ENCODE measurements at regions not wholly inside any gene's neighbourhood (a gene's known extent, or its start where the extent isn't known, plus 50 kb on each side); places are given as distances from the start of the nearest gene placed in this dataset.
"Not testable (repeated sequence)": the region's sequence is repeated elsewhere in the genome, so short reads cannot be mapped to it uniquely, and the experiment has no call there.

DNA sequence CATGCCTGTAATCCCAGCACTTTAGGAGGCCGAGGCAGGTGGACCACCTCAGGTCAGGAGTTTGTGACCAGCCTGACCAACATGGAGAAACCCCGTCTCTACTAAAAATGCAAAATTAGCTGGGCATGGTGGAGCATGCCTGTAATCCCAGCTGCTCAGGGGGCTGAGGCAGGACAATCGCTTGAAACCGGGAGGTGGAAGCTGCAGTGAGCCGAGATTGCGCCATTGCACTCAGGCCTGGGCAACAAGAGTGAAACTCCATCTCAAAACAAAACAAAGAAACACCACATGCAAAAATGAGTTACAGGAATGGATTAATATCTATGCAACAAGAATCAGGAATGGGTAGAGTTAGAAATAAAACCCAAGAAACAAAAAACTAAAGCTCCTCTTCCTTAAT, 462.3 kb upstream of the POM121L12 start:
- DNase-seq = not testable (repeated sequence)

DNA sequence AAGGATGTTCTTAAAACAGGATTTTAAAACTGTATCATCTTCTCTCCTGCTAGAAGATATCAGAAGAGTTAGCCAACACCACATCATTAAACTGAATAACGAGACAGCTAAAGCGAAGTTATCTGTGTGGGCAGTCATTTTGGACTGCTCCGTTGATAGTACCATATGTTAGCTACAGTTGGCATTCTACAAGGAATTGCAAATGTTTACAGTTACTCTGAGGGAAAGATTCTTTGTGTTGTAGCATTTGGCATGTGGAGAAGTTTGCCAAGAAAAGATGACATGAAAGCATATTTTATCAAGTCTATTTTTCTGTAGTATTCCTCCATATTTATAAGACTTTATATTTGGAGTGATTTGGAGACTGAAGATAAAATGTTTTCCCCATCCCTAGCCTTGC, 464.4 kb upstream of the POM121L12 start:
- no peak for DNase-seq

DNA sequence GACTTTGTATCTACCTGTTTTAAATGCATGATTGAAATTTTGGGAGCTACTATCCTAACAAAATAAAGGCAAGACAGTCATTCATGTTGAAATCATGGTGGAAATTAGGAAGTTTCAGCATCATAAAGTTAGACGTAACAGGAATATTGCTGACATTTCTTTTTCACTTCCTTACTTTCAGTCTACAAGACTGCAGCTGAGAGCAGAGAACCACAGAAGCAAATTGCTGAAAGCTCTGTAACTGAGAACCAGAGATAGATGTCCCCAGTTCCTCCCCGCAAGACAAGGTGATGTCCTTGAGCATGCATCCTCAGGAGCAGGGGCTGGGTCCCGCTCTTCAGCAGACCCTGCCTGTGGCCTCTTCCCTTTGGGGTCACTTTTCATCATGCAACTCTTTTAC, 466.3 kb upstream of the POM121L12 start:
- no peak for DNase-seq

DNA sequence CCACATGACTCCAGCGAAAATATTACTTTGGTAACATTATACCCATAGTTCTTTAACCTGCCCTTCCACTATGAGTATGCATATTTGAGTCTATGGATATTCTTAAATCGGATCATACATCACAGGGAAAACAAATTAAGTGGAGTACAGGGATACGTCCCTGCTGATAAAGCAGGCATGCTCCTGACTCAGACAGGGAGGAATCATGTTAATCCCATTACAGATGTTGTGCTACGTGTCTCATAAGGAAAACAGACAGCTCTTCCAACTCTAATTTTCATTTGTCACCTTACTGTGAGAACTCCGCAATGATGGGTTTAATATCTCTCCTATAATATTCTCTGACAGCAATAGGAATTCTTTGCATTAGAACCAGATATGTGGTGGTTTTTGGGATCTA, 469.5 kb upstream of the POM121L12 start:
- DNase-seq = no peak

DNA sequence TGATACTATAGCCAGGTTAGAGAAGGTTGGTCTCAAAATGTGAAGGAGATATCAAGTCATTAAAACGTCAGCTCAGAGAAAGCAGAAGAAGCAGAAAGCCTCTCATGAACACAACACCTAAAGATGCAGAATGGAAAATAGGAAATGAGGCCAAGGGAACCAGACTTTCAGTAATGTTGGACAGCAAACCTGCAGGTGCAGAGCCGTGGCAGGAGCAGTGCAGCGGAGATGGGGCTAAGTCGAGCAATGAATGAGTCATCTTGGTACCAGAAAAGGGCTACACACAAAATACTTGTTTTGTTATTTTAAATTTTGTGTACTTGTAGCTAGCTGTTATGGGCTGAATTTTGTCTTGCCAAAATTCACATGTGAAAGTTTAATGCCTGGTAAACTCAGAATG, 479.6 kb upstream of the POM121L12 start:
- DNase-seq = no peak

DNA sequence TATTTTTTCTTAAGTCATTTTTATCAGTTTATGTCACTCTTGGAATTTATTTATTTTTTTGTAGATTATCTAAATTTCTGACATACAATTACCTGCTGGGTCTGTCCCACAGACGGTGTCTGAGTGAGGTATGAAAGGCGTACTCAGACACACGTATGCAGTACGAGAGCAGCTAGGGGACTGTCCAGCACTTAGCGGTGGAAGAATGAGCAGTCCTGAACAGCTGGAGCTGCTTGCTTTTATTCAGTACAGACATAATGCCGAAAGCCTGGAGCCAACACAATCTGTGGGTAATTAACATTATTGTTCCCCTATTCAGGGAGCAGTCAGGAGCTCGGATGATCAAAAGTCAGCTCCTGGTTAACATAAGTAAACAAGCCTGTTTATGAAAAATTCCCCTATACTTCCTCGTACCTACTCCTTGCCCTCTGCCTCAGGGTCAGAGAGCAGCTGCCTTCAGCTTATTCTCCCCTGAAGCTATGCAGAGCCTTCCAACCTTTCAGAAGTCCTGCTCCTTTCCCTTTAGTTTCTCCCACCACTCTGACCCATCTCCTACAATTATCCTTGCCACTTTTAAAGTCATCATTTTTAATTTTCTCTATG, 488.0 kb upstream of the POM121L12 start:
- DNase-seq = no peak

DNA sequence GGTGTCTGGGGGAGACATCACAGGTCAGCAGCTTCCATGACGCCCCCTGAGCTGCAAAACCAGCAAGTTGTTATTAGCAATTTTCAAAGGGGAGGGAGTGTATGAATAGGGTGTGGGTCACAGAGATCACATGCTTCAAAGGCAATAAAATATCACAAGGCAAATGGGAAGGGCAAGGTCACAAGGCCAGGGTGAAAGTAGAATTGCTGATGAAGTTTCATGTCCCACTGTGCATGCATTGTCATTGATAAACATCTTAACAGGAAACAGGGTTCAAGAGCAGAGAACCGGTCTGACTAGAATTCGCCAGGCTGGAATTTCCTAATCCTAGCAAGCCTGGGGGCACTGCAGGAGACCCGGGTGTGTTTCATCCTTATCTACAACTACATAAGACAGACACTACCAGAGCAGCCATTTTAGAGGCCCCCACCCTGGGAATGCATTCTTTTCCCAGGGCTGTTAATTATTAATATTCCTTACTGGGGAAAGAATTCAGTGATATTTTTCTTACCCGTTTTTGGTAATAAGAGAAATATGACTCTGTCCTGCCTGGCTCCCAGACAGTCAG, 494.2 kb upstream of the POM121L12 start:
- not testable (repeated sequence) for DNase-seq

DNA sequence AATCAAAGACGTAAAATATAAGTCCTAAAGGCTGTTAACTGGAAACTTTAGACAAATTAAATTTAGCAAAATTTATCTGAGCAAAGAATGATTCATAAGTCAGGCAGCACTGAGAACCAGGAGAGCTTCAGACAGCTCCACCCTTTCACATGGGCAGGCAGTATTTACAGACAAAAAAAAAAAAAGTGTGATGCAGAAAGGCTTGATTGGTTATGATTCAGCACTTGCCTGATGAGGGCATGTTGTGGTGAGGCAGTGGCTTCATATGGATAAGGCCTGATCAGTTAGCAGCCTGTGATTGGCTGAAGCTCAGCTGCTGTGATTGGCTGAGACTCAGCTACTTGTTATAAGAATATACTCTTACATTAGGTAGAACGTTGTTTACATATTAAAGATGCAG, 495.4 kb upstream of the POM121L12 start:
- DNase-seq = no peak

DNA sequence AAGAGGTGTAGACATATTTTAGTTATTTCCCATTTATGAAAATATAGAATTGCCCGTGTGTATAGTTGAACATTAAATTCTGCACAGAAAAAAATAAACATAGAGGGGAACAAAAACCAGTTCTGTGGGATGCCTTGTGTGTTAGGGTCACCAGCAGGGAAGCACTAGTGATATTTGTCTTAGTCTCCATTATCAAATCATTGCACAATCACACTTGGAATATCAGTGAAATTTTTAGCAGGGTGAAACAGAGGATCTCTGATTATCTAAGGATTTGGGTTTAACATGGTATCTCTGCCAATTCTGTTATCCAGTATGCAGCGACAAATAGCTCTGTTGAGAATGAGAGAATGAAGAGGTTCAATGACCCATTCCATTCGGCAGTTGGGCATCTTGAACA, 496.0 kb upstream of the POM121L12 start:
- DNase-seq = no peak

DNA sequence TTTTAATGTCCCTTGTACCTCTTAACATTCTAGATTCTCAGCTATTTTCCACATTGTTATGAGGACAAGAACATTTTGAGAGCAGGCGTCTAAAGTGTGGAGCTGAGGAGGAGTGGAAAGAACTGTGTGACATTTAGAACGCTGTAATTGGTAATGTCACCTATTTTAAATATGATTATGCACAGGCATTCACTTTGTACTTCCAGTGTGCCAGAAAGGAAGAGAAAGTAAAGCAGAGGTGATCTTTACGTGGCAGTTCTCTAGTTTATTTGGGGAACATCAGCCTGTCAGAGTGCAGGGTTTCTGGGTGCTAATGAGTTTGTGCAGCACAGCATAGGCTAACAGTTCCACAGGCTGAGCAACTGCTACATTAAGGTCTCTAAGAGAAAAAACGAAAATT, 498.4 kb upstream of the POM121L12 start:
- DNase-seq = no peak

DNA sequence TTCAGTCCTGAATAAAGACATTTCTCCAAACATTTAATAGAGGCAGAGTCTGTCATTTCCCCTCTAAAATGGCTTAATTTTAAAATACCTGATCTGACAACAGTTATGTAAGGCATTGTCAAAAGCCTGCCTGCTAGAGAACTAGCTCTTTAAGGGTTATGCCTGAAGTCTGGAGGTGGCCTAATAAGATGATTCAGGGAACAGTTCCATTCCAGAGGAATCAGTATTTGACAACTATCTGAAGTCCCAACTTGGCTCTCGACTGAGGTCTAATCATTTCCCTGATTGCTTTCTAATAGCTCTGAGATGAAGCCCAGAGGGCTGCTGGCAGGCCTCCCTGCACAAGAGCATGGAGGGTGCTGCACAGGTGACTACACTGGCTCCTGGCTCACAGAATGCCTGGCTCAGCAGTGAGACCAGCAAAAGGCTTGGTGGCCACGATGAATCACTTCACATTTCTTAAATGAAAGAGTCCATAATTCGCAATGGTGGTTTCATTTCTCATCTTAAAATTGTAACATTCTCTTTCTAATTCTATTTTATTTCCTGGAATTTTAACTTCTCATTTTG, 509.6 kb upstream of the POM121L12 start:
- no peak for DNase-seq

DNA sequence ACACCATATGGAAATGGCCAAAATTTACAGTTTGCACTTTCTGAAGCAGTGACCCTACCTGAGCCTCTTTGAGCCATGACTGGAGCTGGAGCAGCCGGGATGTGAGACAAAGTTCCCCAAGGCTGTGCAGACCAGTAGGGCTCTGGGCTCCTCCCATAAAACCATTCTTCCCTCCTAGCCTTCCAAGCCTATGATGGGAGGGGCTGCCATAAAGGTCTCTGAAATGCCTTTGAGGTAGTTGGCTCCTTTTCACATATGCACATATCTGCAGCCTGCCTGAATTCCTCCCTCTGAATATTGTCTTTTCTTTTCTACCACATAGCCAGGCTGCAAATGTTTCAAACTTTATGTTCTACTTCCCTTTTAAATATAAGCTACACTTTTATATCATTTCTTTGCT, 516.6 kb upstream of the POM121L12 start:
- DNase-seq = no peak

DNA sequence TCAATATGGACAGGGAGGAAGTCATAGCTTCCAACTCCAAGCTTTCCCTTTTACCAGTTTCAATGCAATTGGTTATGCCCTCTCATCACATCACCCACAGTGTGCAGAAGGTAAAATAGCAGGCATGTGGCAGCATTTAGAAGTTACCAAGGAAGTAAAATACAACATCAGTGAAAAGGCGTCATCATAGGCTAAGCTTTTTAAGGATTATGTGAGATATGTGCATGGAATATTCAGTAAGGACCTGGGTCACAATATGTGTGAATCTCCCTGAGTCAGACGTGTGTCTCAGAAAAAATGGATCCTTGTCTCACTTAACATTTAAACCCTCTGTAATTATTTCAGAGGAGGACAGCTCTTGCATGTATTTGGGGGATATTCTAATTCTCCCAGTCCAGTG, 522.8 kb upstream of the POM121L12 start:
- no peak for DNase-seq

DNA sequence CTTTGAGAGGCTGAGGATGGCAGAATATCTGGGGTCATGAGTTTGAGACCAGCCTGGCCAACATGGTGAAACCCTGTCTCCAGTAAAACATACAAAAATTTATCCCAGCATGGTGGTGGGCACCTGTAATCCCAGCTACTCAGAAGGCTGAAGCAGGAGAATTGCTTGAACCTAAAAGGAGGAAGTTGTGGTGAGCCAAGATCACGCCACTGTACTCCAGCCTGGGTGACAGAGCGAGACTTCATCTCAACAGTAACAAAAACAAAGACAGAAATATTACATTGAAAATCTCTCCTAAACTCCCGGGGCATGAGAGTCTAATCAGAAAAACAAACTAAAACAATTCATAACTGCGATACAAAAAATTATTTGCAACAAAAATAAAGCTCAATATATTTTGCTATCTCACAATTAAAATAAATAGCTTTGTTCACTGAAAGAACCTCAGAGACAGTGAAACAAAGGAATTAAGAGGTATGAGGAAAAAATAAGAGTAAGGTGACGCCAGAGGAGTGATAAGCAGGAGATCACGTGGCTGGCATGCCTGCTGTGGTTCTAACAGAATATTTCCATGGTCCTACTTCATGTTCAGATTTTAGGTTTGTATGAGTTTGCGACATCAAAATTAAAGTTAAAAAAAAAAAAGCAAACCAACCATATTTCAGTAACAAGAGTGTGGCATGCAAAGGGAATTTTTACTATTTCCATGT, 527.7 kb upstream of the POM121L12 start:
- DNase-seq = peak in 1 of 2 donors; percentile 20

DNA sequence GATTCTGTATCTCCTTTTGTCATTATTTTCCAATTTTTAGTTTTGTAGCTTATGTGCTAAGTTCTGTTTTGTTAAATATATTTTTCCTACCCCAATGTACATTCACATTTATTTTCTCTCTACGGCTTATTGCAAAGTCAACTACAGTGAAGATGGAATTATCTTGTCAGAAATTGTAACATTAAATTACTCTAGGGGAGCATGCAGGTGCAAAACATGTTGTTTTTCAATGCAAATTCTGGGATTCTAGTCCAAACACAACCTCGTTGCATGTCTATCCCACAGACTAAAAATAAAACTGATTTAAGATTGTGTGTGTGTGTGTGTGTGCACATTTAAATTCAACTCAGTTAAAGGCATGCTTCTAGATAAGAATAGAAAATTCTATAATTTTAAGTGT, 529.1 kb upstream of the POM121L12 start:
- DNase-seq = no peak

DNA sequence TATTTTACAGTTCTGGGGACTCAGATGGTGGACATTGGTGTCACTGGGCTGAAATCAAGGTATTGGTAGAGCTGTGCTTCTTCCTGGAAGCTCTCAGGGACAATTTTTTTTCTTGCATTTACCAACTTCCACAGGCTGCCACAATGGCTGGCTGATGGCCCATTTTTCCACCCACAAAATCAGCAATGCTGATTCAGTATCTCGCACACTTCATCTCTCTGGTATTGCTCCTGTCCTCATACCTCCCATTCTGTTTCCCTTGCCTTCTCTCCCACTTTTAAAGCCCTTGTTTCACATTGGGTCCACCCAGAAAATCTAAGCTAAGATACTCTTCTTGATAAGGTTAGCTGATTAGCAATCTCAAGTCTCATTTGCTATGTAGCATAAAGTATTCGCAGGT, 530.9 kb upstream of the POM121L12 start:
- no peak for DNase-seq

DNA sequence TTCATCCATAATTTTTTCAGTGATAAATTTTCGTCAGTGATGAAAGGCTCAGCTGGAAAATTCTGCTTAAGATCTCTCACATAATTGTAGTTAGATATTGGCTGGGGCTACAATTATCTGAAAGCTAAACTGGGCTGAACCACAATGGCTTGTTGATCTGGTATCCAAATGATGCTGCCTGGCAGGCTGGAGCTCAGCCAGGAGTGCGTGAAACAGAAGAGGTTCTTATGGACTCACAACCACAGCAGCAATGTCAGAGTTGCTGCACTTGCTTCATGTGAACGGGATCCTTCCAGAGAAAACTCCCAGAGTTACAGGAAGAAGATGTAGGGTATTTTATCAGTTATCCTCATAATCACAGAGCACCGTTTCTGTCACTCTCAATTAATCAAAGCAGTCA, 533.2 kb upstream of the POM121L12 start:
- DNase-seq = no peak

DNA sequence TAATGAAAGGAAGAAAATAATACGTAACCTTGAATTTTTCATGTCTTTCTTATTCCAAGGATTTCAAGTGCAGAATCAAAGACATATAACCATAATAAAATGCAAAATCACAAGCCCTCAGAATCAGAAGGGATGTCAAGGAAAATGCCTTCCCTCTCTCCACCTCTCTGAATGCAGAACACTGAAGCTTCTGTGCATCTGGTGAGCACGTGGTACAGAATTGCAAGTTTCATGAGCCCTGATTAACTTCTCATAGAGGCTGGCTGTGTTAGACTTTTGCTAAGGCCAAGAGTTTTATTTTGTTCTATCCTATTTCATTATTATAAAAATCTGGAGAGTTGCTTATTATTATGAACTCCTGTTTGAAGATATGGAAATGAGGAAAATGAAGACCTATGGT, 533.7 kb upstream of the POM121L12 start:
- DNase-seq = no peak

DNA sequence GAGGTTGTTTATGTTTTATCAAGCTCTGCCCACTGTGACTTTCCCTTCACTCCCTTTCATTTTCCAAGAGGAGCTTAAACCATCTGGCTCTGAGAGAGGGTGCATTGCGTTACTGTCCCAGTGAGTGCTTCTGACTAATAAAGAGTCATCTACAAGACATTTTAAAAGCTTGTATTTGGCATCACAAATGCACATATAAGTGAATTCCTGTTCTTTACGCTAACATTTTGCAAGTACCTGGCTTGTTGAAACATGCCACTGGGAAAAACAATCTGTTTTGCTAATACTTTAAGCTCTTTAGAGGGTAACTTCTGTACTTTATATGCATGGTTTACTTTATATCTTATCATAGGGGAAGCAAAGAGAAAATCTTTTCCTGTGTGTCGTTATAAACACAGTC, 534.6 kb upstream of the POM121L12 start:
- no peak for DNase-seq

DNA sequence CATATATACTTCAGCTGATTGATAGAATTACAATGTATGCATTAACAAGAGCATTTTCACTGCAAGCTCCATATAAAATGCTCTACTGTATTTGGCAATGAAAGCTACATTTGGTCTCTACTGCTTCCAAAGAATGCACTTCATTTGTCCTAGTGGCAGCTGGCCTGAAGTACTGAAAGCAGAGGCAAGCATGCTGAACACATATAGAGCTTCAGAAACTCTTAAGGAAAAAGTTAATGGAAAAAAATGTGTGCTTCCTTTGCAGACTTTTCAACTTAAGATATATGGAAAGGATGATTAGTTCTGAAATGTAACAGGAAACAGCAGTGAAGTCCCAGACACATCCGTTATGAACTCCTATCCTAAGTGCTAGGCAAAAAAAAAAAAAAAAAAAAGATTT, 537.1 kb upstream of the POM121L12 start:
- DNase-seq = no peak

DNA sequence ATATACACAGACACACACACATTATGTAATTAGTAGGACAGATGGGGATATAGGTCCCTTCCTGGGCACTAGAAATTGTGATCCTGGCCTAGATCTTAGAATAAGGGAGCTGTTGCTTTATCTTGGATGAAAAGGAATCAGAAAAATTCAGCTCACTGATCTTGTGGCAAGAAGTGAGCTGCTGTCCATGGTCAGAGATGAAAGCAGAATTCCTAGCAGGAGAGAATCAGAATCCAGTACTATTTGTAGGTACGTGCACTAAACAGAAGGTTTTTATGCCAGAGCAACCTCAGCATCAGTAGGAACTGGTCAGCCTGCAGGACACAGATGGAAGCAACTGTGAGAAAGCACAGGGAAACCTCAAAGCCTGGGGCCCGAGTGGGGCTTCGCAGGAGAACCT, 549.2 kb upstream of the POM121L12 start:
- no peak for DNase-seq

DNA sequence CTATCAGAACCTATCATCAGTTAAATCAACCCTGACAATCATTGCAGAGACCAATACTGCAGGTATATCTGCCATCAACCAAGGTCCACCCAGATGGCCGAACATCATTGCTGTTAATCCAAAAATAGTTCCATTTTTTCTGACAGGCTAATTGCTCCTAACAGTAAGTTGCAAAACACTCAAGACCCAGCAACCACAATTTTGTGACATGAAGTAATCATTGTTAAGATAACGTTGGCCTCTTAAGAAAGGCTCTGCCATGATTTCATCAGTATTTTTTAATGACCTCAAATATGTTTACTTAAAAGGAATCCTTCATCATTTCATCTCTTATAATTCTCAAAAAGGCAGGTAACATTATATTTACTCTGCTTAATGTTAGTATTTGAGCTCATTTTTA, 553.4 kb upstream of the POM121L12 start:
- no peak for DNase-seq

DNA sequence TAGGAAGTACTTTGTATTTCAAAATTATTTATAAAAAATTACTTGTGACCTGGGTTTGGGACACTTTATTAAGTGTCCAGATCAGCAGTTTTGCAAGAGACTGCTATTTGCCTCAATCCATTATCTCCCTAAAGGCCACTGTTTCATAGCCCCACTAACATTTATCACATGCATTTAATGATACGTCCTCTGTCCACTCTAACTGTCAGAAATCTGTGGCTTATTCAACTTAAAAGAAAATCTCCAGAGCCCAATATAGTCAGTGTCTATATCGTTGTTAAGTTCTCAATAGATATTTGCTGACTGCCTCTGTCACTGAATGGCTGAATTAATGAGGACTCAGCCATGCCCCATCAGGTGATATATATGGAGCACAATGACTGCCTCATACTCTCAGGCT, 553.9 kb upstream of the POM121L12 start:
- DNase-seq = no peak

DNA sequence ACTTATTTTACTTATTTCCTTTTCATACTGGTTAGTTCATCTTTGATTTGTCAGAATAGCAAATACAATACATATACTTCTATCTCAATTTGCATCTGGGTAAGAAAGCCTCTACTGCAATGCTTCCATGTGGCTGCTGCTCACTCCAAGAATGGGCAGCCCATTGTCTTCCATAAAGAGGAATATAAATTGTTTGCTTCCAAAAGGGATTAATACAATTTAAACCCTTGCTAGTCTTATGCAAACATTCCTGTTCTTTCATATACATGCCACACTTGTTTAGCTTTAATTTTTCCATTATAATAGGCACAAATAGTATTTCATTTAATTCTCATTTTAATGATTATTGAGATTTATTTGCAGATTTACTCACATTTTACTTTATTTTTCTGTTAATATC, 555.4 kb upstream of the POM121L12 start:
- DNase-seq = no peak
